ENCODE measurements at regions not wholly inside any gene's neighbourhood (a gene's known extent, or its start where the extent isn't known, plus 50 kb on each side); places are given as distances from the start of the nearest gene placed in this dataset.

- H2BK20ac ChIP-seq (ENCODE audit: low read depth, low read length, poor library complexity, severe bottlenecking), result no peak overlapping the region
- no peaks in the 10 kb centered on the region for H4K20me1 ChIP-seq (ENCODE audit: control insufficient read depth, insufficient read depth, insufficient read length)
- Mint-ChIP-seq H3K27me3 (ENCODE audit: low read depth) (no peaks in the 10 kb centered on the region), H3K27ac (no peak overlapping the region), H3K36me3 (ENCODE audit: insufficient read depth in 1 of 3, low read depth in 3 of 3) (peaks cover 0 to 4% (median 3%) of the 10 kb centered on the region in 3 experiments; a peak in 2 of 7 replicates), H3K4me1 (no peaks in the 10 kb centered on the region), H3K9me3 (peaks cover 2 to 3% of the 10 kb centered on the region in 2 experiments; a peak in 3 of 5 replicates), H3K4me3 (no peak overlapping the region)
- H3T11ph ChIP-seq (ENCODE audit: low read length), result no peak overlapping the region
- peaks cover 2% of the 10 kb centered on the region; the same call in 1 of the 2 replicates for H3K27me3 ChIP-seq (ENCODE audit: insufficient read depth, low read length)
- H3K4me2 ChIP-seq (ENCODE audit: insufficient read depth, insufficient read length, low read length), result no peak overlapping the region
- no peak overlapping the region for H2BK120ac ChIP-seq (ENCODE audit: low read depth, low read length, poor library complexity, severe bottlenecking)
- no peaks in the 10 kb centered on the region for H3K23me2 ChIP-seq (ENCODE audit: insufficient read length, low read depth, low read length, poor library complexity, severe bottlenecking)
- H3K56ac ChIP-seq (ENCODE audit: insufficient read length, low read depth, low read length), result no peak overlapping the region
- H3K23ac ChIP-seq (ENCODE audit: insufficient read length, low read depth, low read length), result no peak overlapping the region
- no peaks in the 10 kb centered on the region for H3K4me1 ChIP-seq (ENCODE audit: insufficient read depth, low read length)
- no peak overlapping the region for H4K91ac ChIP-seq (ENCODE audit: insufficient read length, low read depth, low read length)
- no peaks in the 10 kb centered on the region for H3K79me2 ChIP-seq (ENCODE audit: insufficient read depth, low read length)
- H4K5ac ChIP-seq (ENCODE audit: insufficient read length, low read depth, low read length), result no peak overlapping the region
- no peak overlapping the region for H2BK5ac ChIP-seq (ENCODE audit: insufficient read length, low read length)
- WGBS (ENCODE audit: extremely low coverage, insufficient read length, low lambda C conversion rate), result 100% methylated on average over 1 of the region's 1 CpG
- H2AK5ac ChIP-seq (ENCODE audit: insufficient read length, low read length), result no peak overlapping the region
- DNase-seq, result no peak
- no peak overlapping the region for H4K8ac ChIP-seq (replicated peaks; ENCODE audit: insufficient read length, low read depth, low read length)
- no peak overlapping the region for H2BK12ac ChIP-seq (ENCODE audit: insufficient read length, low read depth, low read length)
- H3K14ac ChIP-seq (ENCODE audit: insufficient read depth, low read length), result no peak overlapping the region
- H3K9ac ChIP-seq (ENCODE audit: extremely low read depth, insufficient read length, low read length), result no peak overlapping the region
- no peak overlapping the region for H2BK15ac ChIP-seq (ENCODE audit: low read depth, low read length)
- no peak overlapping the region for H3K4ac ChIP-seq (ENCODE audit: low read depth, low read length)
- no peaks in the 10 kb centered on the region for H3K9me3 ChIP-seq (ENCODE audit: control insufficient read depth, low read depth, low read length)
- no peak overlapping the region for H3K18ac ChIP-seq (ENCODE audit: insufficient read length, low read depth, low read length)
- H3K27ac ChIP-seq (ENCODE audit: insufficient read length, low read depth, low read length), result no peak overlapping the region
- no peak overlapping the region for H2AFZ ChIP-seq (ENCODE audit: low read length)
- no peaks in the 10 kb centered on the region for H3K79me1 ChIP-seq (ENCODE audit: insufficient read depth, low read depth, low read length, poor library complexity, severe bottlenecking)
- TF ChIP-seq, protein P1, sequence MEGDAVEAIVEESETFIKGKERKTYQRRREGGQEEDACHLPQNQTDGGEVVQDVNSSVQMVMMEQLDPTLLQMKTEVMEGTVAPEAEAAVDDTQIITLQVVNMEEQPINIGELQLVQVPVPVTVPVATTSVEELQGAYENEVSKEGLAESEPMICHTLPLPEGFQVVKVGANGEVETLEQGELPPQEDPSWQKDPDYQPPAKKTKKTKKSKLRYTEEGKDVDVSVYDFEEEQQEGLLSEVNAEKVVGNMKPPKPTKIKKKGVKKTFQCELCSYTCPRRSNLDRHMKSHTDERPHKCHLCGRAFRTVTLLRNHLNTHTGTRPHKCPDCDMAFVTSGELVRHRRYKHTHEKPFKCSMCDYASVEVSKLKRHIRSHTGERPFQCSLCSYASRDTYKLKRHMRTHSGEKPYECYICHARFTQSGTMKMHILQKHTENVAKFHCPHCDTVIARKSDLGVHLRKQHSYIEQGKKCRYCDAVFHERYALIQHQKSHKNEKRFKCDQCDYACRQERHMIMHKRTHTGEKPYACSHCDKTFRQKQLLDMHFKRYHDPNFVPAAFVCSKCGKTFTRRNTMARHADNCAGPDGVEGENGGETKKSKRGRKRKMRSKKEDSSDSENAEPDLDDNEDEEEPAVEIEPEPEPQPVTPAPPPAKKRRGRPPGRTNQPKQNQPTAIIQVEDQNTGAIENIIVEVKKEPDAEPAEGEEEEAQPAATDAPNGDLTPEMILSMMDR (conservative IDR thresholded peaks at IDR 0.05), result no peak
Observed at GRCh38 chr13:87376081-87376480, 295.1 kb upstream of the SLITRK5 start.

Data from H9 (cell line).